ENCODE measurements at regions not wholly inside any gene's neighbourhood (a gene's known extent, or its start where the extent isn't known, plus 50 kb on each side); places are given as distances from the start of the nearest gene placed in this dataset.

DNA sequence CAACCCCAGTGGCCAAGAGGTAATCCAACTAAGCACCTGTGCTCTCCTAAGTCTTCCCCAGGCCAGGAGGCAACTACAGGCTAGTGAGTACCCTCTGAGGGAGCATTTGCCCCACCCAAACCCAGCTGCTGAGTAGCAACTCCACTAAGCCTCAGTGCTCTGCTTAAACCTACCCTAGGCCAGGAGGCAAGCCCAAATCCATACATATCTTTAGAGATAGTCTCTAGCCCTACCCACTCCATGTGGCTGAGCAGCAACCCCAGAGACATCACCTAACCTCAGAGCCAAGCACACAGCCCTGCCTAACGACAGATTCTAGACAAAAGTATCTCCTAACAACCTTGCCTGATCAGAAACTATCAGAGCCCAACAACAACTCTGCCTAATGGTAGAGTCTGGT, 132.8 kb upstream of the TTC14 start:
- no peak for DNase-seq (ENCODE audit: low spot score)
- intact Hi-C loops (cut with DNase I) = no loop called here

DNA sequence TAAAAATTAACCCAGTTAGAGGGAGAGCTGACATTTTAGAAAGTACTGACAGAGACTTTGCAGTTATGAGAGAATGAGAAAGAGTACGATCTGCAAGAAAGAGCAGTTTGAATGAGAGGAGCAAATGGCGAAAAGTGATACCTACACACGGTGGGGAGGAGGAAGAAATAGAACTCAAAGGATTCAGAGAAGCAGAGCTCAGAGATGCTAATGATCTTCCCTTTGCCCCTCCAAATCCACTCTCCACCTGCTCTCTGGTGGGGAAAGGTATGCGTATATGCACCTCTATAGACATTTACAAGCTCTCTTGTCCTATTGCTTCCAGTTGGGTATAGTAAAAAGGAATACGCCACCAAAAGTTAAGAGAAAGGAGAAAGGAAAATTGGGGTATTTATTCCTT, 123.3 kb upstream of the TTC14 start:
- intact Hi-C loops (cut with DNase I) = no loop called here
- no peak for DNase-seq (ENCODE audit: low spot score)

- DNase-seq (ENCODE audit: low spot score) = no peak
- intact Hi-C loops (cut with DNase I) = no loop called here
Measured at GRCh38 chr3:180492047-180492446, 109.9 kb upstream of the TTC14 start.

- intact Hi-C loops (cut with DNase I) = no loop called here
- DNase-seq (ENCODE audit: low spot score) = no peak
Measured at GRCh38 chr3:180496995-180497394, 105.0 kb upstream of the TTC14 start.

GRCh38 chr3:180516368-180516767, 85.6 kb upstream of the TTC14 start:
- DNase-seq (ENCODE audit: low spot score) = no peak

GRCh38 chr3:180523040-180523439, 78.9 kb upstream of the TTC14 start:
- no peak for DNase-seq (ENCODE audit: low spot score)
- intact Hi-C loops (cut with DNase I) = no loop called here

More at GRCh38 chr3:180516368-180516767, 85.6 kb upstream of the TTC14 start:
- intact Hi-C loops (cut with DNase I) = no loop called here

DNA sequence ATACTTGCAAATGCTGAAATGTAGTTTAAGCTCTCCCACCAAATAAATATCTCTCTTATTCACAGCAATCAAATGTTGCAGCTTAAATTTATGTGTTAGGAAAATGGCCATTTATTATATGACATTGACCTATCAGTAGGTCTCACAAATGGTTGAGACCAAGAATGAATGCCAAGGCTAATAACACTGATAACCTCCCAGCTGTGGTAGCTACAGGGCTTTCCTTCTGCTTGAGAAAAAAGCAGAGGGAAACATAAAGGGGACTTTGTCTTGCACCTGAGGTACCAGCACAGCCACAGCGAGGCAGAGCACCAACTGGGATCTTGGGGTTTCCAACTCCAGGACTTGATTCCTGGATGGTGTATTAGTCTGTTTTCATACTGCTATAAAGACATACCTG, 73.1 kb upstream of the TTC14 start:
- no peak for DNase-seq (ENCODE audit: low spot score)
- intact Hi-C loops (cut with DNase I) = no loop called here

GRCh38 chr3:180529778-180530177, 72.2 kb upstream of the TTC14 start:
- no peak for DNase-seq (ENCODE audit: low spot score)
- intact Hi-C loops (cut with DNase I) = no loop called here

DNA sequence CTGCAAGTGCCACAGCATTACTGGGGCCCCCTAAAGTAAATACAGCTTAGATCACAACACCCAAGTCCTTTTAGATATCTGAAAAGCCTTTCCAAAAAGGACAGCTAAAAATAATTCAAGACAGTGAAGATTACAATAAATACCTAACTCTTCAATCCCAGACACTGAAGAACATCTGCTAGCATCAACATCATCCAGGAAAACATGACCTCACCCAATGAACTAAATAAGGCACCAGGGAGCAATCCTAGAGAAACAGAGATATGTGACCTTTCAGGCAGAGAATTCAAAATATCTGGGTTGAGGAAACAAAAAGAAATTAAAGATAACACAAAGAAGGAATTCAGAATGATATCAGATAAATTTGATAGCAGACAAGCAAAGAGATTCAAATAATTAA, 71.7 kb upstream of the TTC14 start:
- DNase-seq (ENCODE audit: low spot score) = no peak
- intact Hi-C loops (cut with DNase I) = no loop called here

DNA sequence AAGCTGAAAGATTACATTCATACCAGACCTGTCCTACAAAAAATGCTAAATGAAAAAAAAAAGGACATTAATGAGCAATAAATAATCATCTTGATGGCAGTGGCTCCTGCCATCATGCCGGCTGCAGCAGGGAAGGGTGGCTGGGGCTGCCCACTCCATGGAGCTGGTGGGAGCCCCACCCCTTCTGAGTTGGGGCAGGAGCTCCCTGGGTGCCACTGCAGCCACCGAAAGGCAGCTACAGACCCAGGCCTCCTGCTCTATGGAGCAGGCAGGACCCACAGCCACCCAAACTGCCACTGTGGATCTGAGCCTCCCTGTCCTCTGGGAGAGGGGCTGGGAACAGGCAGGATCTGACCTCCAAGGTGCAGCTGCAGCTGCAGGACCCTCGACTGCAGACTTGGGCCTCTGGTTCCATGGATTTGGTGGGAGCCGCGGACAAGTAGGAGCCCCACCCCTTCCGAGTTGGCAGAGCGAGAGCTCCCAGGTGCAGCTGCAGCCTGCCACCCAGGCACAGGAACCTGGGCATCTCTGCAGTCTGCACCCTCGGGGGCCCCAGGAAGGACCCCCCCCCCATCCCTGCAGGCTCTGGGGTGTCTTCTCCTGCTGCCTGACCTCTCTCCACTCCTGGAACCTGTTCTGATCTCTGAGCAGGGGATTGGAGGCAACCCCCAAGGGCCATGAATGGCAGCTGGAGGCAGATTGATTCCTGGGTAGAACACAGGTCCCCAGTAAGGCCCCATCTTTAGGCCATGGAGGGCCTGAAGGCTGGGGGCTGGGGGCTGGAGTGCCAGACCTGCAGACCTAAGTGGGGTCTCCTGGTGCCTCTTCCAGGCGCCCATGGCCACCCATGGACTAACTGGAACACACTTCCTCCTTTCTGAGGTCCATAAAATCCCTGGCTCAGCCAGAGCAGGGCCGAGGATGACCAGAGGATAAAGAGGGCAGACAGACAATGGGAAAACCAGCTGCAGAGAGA, 70.4 kb upstream of the TTC14 start:
- no peak for DNase-seq (ENCODE audit: low spot score)
- intact Hi-C loops (cut with DNase I) = no loop called here

GRCh38 chr3:180534828-180535227, 67.1 kb upstream of the TTC14 start:
- intact Hi-C loops (cut with DNase I) = no loop called here
- no peak for DNase-seq (ENCODE audit: low spot score)

DNA sequence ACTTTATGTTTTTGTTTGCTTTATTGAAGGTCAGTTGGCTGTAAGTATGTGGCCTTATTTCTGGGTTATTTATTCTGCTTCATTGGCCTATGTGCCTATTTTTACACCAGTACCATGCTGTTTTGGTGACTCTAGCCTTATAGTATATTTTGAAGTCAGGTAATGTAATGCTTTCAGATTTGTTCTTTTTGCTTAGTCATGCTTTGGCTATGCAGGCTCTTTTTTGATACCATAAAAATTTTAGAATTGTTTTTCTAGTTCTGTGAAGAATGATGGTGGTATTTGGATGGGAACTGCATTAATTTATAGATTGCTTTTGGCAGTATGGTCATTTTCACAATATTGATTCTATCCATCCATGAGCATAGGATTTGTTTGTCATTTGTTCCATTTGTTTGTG, 63.5 kb upstream of the TTC14 start:
- intact Hi-C loops (cut with DNase I) = no loop called here
- DNase-seq (ENCODE audit: low spot score) = no peak

DNA sequence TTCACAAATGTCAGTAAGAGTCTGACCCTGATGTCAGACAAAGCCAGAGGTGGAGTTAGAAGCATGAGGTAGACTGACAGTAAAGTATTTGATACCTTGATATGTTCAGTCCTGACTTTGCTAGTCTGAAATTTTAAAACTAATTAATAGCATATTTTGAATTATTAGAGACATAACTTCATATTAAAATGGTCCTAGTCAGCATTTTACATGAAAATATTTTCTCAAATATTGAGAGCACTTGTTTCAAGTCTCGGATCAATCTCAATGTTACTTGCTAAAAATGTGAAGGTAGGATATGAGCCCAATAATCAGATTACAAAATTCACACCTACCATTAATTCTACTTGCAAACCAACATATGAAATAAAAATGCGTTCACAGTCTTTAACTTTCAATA, 58.1 kb upstream of the TTC14 start:
- intact Hi-C loops (cut with DNase I) = no loop called here
- no peak for DNase-seq (ENCODE audit: low spot score)

- intact Hi-C loops (cut with DNase I) = no loop called here
- DNase-seq (ENCODE audit: low spot score) = no peak
Measured at GRCh38 chr3:180546863-180547262, 55.1 kb upstream of the TTC14 start.

GRCh38 chr3:180548050-180548449, 53.9 kb upstream of the TTC14 start:
- intact Hi-C loops (cut with DNase I) = no loop called here
- no peak for DNase-seq (ENCODE audit: low spot score)
